ENCODE measurements at regions not wholly inside any gene's neighbourhood (a gene's known extent, or its start where the extent isn't known, plus 50 kb on each side); places are given as distances from the start of the nearest gene placed in this dataset.

DNA sequence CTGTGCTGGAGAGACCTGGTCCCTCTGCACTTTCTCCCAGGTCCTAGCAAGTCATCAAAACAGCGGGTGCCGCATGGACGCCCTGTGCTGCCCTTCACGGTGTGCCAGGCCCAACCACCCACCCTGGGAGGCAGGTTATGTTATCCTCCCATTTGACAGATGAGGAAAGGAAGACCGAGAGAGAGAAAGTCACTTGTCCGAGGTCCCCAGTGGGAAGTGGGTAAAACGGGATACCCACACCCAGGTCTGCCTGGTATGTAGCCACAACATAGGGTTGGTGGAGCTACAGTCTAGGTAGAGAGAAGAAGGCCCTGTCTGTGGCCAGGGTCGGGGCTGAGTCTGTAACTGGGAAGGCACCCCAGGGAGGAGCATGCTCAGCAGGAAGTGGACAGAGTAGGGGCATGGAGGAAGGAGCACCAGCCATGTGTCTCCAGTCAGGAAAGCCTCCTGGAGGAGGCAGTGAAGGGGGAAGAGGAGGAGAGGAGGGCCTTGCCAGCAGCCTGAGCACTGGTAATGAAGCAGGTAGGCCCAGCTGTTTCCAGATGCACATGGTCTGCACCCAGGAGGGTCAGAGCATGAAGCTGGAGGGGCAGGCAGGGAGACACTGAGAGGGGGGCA, 98.4 kb downstream of the ZFP36L2 start:
- no peak for DNase-seq

DNA sequence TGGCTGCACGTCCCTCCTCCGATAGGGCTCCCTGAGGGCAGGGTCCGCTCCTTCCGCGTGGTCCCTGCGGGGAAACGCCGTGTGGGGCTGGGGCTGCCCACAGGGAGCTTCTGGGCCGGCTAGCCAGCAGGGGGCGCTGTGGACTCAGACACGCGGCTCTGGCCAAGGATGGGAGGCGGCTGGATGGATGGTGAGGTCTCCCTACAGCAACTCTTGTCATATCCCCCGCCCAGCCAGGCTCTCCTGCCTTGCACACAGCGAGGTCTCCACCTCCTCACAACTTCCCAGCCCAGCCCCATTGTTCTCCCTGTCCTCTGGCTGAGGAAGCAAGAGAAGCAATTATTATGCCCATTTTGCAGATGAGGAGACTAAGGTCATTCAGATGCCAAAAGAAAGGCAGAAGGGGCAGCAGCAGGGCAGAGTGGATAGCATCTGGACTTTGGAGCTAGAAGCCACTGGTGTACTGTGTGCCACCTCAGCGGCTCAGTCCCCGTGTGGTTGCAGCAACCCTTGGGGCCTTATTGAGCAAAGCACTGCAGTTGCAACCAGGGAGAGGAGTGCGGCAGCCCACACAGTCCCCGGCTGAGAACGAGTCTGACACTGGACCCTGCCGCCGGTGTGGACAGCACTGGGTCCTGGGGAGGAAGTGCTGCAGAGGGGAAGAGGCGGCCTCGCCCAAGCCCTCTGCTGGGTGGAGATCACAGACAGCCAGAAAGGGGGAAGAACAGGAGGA, 99.0 kb downstream of the ZFP36L2 start:
- no peak for DNase-seq

DNA sequence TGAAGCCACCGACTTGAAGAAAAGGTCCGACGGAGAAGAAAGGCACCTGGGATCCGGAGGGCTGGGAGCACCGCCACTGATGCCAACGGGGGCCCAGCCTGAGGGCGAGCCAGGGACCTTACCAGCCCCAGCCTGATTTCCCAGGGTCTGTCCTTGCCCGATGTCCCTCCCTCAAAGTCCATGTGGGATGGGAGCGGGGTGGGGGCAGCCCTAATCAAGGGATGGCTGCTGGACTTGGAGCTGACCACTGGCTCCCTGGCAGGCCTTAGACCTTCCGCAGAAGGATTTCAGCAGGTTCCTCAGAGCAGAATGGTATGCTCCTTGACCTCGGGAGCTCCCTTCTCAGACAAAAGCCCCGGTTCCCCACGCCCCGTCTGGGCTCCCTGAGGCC, 99.6 kb downstream of the ZFP36L2 start:
- no peak for DNase-seq

DNA sequence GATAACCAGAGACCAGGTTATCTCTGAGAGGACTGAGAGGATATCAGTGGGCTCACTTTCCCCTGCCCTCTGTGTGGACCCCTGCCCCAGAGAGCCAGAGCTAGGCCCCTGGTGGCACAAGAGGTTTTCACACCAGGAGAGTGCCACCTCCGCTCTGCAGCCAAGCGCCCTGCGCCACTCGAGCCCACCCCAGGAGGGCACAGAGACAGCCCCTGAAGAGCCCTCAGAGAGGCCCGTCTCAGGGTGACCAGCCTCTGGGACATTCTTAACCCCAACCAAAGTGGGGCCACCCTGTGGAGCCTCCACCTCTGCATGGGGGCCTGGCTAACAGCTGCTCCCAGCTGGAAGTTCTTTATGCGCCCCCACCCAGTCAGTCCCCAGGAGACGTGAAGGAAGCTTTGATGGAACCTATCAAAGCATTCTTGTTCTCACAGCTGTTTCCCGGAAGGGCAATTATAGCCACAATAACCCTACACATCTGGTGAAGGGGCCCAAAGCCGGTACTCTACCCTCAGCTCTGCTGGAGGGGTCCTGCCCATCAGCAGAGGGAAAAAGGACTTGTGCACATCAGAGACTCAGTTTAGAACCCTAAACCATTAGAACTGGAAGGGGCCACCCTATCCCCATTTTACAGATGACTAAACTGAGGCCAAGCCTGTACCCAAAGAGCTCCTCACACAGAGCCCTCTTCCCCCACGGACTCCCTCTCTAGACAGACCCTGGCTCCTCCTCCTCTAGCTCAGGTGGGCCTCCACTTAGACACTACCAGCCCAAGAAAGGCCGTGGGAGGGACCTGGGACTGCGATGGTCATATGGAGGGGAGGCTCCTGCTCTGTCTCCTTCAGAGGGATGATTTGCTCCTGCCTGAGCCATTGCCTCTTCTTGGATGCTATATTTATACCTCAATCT, 101.1 kb downstream of the ZFP36L2 start:
- no peak for DNase-seq

DNA sequence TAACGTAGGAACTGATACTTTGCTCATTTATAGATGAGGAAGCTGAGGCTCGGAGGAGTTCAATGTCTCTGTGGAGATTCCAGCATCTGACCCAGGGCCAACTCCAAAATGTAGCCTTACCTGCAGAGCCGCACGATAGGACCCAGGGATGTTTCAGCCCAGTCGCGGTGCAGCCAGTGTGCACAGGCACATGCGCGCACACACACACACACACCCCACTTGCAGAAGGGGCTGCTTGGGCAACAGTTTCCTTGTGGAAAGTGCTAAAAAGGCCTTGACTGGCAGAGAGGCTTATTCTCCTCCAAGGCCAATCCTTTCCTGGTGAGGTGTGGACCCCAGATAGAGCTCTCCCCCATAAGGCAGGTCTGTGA, 101.7 kb downstream of the ZFP36L2 start:
- DNase-seq = no peak

DNA sequence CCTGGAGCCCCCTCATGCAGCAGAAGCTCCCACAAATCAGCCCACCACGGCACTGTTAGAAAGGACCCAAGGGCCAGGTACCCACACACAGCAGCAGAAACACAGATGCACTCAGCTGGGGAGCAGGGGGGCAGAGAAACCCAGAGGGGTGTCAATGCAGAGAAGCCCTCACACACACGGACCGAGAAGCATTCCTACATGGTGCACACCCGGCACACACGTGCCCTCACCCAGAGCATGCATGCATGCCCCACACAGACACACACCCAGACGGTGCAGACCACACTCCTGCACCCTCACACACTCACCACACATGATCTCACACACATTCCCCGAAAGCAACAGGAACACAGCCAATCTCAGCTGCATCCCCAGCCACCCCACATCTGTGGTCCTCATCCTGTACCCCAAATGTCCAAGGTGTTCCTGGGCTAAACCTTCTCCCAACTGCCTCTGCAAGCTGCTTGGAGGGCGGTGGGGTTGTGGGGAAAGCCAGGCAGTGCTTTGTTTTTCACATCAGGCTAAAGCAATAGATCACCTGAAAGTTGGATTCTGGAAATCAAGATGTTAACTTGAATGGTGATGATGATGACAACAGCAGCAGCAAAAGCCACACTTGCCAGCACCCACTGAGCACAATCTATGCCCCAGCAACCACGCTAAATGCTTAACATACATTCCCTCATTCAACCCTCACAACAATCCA, 102.3 kb downstream of the ZFP36L2 start:
- no peak for DNase-seq

DNA sequence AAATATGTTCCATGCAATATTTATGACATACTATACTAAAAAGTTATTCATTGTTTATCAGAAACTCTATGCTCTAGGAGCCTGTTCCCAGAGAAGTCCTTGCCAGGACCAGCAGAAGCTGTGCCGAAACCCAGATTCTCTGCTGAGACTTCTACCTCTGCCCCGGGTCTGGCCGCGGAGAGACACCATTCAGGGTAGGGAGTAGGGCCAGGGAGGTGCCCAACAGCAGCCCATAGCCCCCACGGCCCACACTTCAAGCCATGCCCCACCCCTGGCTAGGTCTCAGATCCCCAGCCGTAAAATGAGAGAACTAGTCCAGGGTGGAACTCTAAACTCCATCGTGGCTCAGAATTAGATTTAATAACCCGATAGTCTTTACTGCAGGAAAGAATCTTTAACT, 102.9 kb downstream of the ZFP36L2 start:
- DNase-seq = no peak

DNA sequence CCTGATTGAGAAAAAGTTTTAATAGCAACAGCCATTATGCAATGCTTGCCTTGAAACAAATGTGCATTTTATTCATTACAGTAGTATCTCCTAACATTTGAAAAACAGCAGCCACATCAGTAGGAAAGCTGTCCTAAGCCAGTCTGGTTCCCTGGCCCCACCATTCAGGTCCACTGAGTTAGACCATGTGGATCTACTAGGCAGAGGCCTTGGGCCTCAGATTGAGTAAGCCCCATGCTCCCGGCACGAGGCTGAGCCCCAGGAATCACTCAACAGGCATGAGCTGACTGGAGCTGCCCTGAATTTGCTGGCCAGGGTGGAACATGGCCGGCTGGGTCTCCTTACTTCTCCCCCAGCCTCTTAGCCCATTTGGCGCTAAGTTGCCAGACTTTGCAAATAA, 103.4 kb downstream of the ZFP36L2 start:
- no peak for DNase-seq

DNA sequence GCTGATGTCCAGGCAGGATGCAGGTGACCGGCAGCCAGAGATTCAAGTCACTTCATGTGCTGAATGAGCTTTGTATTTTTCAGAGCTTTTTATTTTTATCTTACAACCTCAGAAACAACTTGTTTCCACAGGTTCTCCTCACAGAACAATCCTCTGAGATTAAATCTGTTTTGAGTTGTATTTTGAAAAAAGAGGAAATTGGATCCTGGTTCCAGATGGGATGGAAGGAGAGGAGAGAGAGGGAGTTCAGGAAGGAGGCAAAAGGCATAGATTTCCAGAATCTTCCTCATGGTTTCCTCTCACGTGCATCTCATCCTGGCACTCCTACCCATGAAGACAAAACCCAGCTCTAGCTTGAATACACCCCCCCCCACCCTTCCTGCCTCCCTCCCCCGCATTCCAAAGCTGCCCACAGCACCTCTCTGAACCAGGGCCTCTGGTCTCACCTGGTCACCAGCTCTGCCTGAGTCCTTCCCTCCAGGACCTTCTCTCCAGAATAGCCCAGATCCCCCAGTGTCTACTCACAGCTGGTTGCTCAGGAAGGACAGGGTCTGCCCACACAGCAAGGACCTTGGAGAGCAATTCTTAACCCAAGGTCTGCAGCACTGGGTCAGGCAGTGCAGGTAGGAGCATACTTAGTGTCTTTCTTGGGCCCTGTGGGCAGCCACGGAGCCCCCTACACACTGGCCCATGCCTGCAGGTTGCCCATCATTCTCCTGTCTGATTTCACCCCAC, 104.7 kb downstream of the ZFP36L2 start:
- no peak for DNase-seq

DNA sequence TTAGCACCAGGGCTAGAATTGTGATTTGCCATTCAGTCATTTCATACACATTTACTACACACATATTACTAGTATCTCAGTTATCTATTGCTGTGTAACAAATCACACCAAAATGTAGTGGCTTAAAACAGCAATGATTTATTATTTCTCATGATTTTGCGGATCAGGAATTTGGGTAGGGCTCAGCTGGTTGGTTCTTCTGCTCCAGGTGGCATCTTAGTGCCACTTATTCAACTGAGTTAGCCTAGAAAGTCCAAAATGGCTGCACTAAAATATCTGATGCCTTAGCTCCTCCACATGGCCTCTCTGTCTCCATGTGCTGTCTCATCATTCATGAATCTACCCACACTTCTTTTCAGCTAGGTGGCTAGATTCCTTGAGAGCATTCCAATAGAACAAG, 107.1 kb downstream of the ZFP36L2 start:
- DNase-seq = no peak

DNA sequence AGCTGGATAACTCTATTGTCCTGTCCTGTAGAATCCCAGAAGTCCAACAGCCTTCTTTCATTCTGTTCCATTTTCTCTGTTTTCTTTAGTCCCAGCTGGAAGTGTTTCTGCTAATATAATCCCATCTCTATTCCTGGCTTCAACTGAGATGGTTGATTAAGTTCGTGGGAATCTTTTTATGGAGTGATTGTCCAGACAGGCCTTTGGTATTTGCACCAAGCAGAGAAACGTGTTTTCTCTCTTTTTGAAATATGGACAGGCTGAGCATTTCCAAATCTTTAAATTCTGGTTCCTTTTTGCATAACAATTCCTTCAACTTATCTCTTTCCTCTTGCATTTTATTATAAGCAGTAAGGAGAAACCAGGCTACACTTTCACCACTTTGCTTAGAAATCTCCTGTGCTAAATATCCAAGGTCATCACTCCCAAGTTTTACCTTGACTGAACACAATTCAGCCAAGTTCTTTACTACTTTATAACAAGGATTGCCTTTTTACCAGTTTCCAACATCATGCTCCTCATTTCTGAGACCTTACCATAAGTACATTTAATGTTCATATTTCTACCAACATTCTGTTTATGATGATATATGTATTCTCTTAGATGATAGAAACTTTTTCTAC, 108.8 kb downstream of the ZFP36L2 start:
- no peak for DNase-seq

DNA sequence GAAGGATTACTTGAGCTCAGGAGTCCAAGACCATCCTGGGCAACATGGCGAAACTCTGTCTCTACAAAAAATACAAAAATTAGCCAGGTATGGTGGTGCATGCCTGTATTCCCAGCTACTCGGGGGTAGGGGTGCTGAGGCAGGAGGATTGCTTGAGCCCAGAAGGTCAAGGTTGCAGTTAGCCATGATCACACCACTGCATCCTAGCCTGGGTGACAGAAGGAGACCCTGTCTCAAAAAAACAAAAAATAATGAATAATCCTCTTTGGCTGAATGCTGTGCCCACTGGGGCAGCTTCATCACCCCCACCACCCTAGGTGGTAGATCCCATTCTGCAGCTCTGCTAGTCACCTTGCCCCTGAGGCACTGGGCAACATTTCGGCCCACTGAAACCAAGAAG, 109.4 kb downstream of the ZFP36L2 start:
- DNase-seq = no peak

DNA sequence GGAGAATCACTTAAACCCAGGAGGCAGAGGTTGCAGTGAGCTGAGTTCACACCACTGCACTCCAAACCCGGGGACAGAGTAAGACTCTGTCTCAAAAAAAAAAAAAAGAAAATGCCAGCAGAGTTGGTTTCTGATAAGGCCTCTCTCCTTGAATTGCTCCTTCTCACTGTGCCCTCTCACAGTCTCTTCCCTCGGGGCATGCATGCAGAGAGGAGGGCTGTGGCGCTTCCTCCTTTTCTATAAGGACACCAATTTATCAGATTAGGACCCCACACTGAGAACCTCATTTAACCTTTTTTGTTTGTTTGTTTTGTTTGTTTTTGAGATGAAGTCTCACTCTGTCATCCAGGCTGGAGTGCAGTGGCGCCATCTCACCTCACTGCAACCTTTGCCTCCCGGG, 110.5 kb downstream of the ZFP36L2 start:
- no peak for DNase-seq

DNA sequence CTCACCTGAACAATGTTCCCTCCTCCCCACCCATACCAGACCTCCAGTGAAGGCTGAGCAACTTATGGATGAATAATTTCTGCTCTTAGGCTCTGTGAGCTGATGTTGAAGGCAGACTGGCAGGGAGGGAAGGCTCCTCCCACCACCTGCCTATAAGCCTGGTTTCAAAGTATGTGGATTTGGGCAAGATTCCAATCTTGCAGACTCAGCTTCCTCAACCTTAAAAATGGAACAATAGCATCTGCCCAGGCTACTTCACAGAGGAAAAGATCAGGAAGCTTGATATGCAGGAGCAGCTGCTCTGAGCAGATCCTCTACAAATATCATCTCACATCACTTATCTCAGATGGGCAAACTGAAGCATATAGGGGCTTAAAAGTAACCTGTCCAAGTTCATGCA, 112.2 kb downstream of the ZFP36L2 start:
- no peak for DNase-seq

DNA sequence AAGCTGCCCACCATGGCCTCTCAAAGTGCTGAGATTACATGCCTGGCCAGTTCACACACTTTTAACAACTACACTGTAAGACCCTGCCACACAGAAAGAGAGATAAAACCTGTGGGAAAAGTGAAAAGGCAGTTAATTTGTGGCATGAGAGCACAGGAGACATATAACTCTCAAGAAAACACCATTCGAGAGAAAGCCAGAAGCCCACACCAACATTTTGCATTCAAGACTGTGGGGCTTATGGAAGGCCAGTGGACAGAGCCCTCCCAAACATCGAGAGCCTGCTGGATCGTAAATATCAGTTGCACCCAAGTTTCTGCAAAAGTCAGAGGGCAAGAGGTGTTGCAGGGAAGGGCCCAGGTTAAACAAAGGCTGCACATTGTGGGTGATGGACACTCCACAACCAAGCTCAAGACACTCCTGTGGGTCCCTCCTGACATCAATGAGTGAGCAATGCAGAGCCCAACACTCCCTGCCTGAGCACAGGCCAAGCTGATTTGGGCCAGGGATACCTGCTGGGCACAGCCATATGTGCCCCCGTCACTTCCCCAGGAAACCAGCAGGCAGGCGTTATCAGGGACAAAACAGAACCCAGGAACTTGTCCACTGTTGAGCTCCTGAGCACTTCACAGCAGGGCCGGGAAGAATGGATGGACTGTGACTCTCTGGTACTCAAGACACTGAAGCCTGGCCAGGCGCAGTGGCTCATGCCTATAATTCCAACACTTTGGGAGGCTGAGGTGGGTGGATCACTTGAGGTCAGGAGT, 114.4 kb downstream of the ZFP36L2 start:
- no peak for DNase-seq

DNA sequence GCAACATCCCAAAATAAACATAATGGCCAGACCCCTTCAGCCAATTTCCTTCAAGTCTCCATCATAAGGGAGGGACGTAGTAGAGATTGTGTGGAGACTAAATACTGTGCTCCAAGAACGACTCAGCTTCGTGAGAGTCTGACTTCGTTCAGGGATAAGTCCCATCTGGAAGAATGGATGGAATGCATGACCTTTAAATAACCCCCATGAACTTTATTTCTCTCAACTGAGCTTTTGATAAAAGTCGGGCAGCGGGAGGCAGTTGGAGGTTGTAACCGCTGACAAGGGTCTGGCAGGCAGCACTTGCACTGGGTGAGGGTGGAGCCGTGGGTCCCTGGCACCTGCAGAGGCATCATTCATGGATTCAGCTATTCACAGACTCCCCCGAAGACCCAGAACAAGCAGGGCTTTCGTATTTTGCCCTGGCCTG, 115.9 kb downstream of the ZFP36L2 start:
- DNase-seq = no peak

DNA sequence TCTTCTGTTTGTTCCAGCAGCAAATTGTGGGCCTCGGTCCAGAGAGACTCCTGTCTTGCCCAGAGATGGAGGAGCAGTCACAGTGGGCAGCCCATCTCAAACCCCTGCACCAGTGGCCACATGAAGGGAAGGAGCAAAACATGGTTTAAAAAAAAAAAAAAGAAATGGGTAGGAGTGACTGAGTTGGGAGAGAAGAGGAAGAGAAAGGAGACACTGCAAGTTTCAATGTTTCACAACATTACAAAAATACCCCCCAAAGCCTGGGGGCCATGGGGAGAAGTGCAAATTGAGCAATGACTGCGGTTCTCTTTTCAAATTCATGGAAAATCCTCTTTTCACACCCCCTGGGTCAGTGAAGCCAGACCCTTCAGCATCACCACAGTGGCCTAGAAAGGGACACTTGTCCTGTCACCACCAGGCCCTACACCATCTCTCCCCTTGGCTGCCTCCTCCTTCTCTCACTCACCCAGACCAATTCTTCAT, 117.1 kb downstream of the ZFP36L2 start:
- DNase-seq = no peak

DNA sequence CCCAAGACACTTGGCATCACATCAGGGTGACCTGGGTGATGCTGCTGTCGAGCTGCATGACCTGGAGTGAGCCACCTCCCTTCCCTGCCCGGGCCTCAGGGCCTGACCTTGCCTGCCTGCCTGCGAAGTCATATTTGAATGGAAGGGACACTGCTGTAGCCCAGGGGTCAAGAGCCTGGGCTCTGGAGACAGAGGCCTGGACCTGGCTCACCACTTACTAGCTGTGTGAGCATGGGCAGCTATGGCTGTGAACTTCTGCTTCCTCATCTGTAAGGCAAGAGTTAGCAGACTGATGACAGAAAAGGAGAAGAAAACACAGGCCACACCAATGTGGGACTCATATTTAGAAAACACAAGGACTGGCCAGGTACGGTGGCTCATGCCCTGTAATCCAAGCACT, 118.7 kb downstream of the ZFP36L2 start:
- no peak for DNase-seq

DNA sequence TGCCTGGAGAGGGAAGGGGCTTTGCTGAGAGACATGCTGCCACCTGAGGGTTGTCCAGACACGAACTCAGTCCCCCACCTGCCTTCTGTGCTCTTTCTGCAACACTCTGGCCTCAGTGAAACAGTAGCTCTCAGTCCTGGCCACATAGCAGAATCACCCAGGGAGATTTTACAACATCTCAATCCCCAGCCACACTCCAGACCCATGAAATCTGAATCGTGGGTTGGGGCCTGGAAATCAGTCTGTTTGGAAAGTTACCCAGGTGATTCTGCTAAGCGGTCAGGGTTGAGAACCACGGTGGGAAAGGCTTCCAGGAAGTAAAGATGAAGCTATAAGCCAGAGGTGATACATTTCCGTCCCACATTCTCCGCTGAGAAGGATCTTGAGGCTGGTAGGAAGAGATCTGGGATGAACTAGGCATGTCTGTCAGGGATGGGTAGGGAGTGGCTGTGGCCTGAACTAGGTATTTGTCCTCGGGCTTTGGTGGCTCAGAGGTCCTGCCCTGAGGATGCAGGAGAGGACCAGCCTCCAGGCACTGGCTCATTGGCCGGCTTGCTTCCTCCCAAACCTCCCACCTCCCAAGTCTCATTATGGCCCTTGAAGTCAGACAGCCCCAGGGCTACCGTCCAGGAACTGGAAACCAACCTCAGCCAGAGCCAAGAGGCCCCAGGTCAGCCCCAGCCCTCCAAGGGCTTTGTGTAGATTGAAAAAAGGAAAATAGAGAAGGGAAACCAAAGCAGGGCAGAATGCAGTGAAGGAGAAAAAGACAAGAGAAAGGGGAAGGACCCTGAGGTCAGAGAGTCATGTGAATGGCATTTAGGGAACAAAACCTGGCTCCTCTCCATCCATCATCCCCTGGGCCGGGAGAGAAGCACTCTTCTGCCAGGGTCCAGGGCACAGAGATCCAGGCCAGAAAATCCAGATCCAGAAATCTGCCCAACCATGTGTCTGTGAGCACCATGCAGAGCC, 119.6 kb downstream of the ZFP36L2 start:
- no peak for DNase-seq
